OCI-LY1 (cell line): ENCODE measurements at regions not wholly inside any gene's neighbourhood (a gene's known extent, or its start where the extent isn't known, plus 50 kb on each side); places are given as distances from the start of the nearest gene placed in this dataset.

Experiments
- H2AFZ ChIP-seq: fragments of 200-600 bp; sonication (generic), shearing (Covaris generic); 2 replicates; pipeline ENCODE4 v1.6.0; 2014; ENCODE audit warnings: antibody characterized with exemption, mild to moderate bottlenecking, low read length
- H3F3A ChIP-seq: fragments of 200-600 bp; sonication (generic), shearing (Covaris generic); 2 replicates; pipeline ENCODE4 v1.6.0; 2014; ENCODE audit warnings: mild to moderate bottlenecking, antibody characterized with exemption, low read length, moderate library complexity; ENCODE audit not compliant: insufficient read depth
- H3K27ac ChIP-seq: fragments of 200-600 bp; sonication (generic); 2 replicates; pipeline ENCODE4 v1.5.1; 2014; ENCODE audit warnings: low read length, mixed run types, mild to moderate bottlenecking, low read depth; ENCODE audit not compliant: poor library complexity, severe bottlenecking
- H3K27me3 ChIP-seq: fragments of 200-600 bp; sonication (generic); 2 replicates; pipeline ENCODE4 v1.6.0; 2014; ENCODE audit warnings: antibody characterized with exemption, mild to moderate bottlenecking, low read length, moderate library complexity; ENCODE audit not compliant: insufficient read depth
- H3K36me3 ChIP-seq: fragments of 200-600 bp; sonication (generic); 2 replicates; pipeline ENCODE4 v1.6.1; 2014; ENCODE audit warnings: mild to moderate bottlenecking, antibody characterized with exemption, low read length, moderate library complexity, mixed read lengths; ENCODE audit not compliant: insufficient read depth
- H3K4me1 ChIP-seq: fragments of 200-600 bp; sonication (generic); 2 replicates; pipeline ENCODE4 v1.5.1; 2014; ENCODE audit warnings: mild to moderate bottlenecking, low read length, moderate library complexity; ENCODE audit not compliant: insufficient read depth, severe bottlenecking
- H3K4me2 ChIP-seq: fragments of 200-600 bp; sonication (generic), shearing (Covaris generic); 2 replicates; pipeline ENCODE4 v1.6.1; 2014; ENCODE audit warnings: low read length
- H3K4me3 ChIP-seq: fragments of 200-600 bp; sonication (generic); 2 replicates; pipeline ENCODE4 v1.5.1; 2014; ENCODE audit warnings: low read length, low read depth, mild to moderate bottlenecking, mixed read lengths; ENCODE audit not compliant: poor library complexity, severe bottlenecking
- H3K79me2 ChIP-seq: fragments of 200-600 bp; shearing (Covaris generic); 2 replicates; pipeline ENCODE4 v1.6.1; 2016; ENCODE audit warnings: mixed run types, low read length, mixed read lengths; ENCODE audit not compliant: insufficient read depth
- H3K9ac ChIP-seq: fragments of 200-600 bp; sonication (generic), shearing (Covaris generic); 2 replicates; pipeline ENCODE4 v1.6.1; 2014; ENCODE audit warnings: mild to moderate bottlenecking, low read length, mixed read lengths
- H3K9me2 ChIP-seq: fragments of 200-600 bp; sonication (generic), shearing (Covaris generic); 2 replicates; pipeline ENCODE4 v1.6.1; 2014; ENCODE audit warnings: low read depth, mild to moderate bottlenecking, low read length, mixed read lengths
- H3K9me3 ChIP-seq: fragments of 200-600 bp; shearing (Covaris generic); 2 replicates; pipeline ENCODE4 v1.6.1; 2014; ENCODE audit warnings: low read length, mixed read lengths
- H4K20me1 ChIP-seq: fragments of 200-600 bp; sonication (generic), shearing (Covaris generic); 2 replicates; pipeline ENCODE4 v1.6.0; 2016; ENCODE audit warnings: mild to moderate bottlenecking, low read length; ENCODE audit not compliant: insufficient read depth
- EZH2 ChIP-seq: fragments of 200-600 bp; sonication (generic), shearing (Covaris generic); IDR thresholded peaks from 2 replicates; pipeline ENCODE4 v1.8.0; 2017; ENCODE audit warnings: borderline replicate concordance, mixed run types, mild to moderate bottlenecking, antibody characterized with exemption, low read length, moderate library complexity, mixed read lengths
- TF ChIP-seq, protein P1 (sequence below): fragments of 200-600 bp; sonication (generic), shearing (Covaris generic); IDR thresholded peaks from 2 replicates; pipeline ENCODE4 v1.5.1; 2017; ENCODE audit warnings: mild to moderate bottlenecking, antibody characterized with exemption, low read length, moderate library complexity, mixed read lengths

DNA sequence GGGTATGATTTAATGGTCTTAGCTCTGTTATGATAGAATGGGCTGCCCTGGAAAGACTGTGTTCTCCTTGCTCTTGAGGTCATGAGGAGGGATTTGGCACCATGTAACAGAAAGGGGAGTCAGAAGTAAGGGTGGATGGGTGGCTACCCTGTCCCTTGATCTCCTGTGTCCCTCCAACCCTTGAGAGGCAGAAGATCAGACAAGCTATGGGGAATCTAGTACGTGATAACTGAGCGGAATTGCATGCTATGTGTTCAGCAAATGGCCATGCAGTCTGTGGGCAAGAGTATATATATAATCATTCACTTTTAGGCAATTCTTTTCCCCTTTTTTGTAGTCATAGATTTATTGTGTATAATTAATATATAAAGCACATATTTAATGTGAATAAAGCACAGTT, 174.9 kb downstream of the SEC23IP start:
- no peaks in the 10 kb centered on the region for H3K9me3 ChIP-seq
- no peak overlapping the region for H3K27ac ChIP-seq
- H2AFZ ChIP-seq: no peak overlapping the region
- H3K9ac ChIP-seq: no peak overlapping the region
- no peak overlapping the region for H3K4me3 ChIP-seq
- H3K4me1 ChIP-seq: no peaks in the 10 kb centered on the region
- no peaks in the 10 kb centered on the region for H3K27me3 ChIP-seq
- TF ChIP-seq, protein P1, sequence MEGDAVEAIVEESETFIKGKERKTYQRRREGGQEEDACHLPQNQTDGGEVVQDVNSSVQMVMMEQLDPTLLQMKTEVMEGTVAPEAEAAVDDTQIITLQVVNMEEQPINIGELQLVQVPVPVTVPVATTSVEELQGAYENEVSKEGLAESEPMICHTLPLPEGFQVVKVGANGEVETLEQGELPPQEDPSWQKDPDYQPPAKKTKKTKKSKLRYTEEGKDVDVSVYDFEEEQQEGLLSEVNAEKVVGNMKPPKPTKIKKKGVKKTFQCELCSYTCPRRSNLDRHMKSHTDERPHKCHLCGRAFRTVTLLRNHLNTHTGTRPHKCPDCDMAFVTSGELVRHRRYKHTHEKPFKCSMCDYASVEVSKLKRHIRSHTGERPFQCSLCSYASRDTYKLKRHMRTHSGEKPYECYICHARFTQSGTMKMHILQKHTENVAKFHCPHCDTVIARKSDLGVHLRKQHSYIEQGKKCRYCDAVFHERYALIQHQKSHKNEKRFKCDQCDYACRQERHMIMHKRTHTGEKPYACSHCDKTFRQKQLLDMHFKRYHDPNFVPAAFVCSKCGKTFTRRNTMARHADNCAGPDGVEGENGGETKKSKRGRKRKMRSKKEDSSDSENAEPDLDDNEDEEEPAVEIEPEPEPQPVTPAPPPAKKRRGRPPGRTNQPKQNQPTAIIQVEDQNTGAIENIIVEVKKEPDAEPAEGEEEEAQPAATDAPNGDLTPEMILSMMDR: no peak
- TF ChIP-seq EZH2: no peak
- H3K36me3 ChIP-seq: no peaks in the 10 kb centered on the region
- no peaks in the 10 kb centered on the region for H3K9me2 ChIP-seq
- no peaks in the 10 kb centered on the region for H3K79me2 ChIP-seq
- no peak overlapping the region for H3K4me2 ChIP-seq
- no peaks in the 10 kb centered on the region for H4K20me1 ChIP-seq
- no peaks in the 10 kb centered on the region for H3F3A ChIP-seq

- H3K79me2 ChIP-seq: no peaks in the 10 kb centered on the region
- H3F3A ChIP-seq: no peaks in the 10 kb centered on the region
- no peak overlapping the region for H3K4me2 ChIP-seq
- H3K27me3 ChIP-seq: no peaks in the 10 kb centered on the region
- no peaks in the 10 kb centered on the region for H3K4me1 ChIP-seq
- no peak overlapping the region for H3K27ac ChIP-seq
- no peak overlapping the region for H3K9ac ChIP-seq
- H3K9me3 ChIP-seq: no peaks in the 10 kb centered on the region
- H2AFZ ChIP-seq: no peak overlapping the region
- TF ChIP-seq, protein P1: no peak
- TF ChIP-seq EZH2: no peak
- no peaks in the 10 kb centered on the region for H4K20me1 ChIP-seq
- H3K9me2 ChIP-seq: no peaks in the 10 kb centered on the region
- no peaks in the 10 kb centered on the region for H3K36me3 ChIP-seq
- H3K4me3 ChIP-seq: no peak overlapping the region
Observed at GRCh38 chr10:120069700-120070099, 177.2 kb downstream of the SEC23IP start.

GRCh38 chr10:120075349-120075748, 182.8 kb downstream of the SEC23IP start:
- TF ChIP-seq, protein P1: no peak
- no peak for TF ChIP-seq EZH2
- no peak overlapping the region for H3K4me2 ChIP-seq
- no peaks in the 10 kb centered on the region for H3K9me3 ChIP-seq
- no peak overlapping the region for H3K4me3 ChIP-seq
- H3K9me2 ChIP-seq: no peaks in the 10 kb centered on the region
- H4K20me1 ChIP-seq: no peaks in the 10 kb centered on the region
- H3K27ac ChIP-seq: no peak overlapping the region
- H3K27me3 ChIP-seq: no peaks in the 10 kb centered on the region
- H2AFZ ChIP-seq: no peak overlapping the region
- no peaks in the 10 kb centered on the region for H3K36me3 ChIP-seq
- H3K9ac ChIP-seq: no peak overlapping the region
- H3F3A ChIP-seq: no peaks in the 10 kb centered on the region
- no peaks in the 10 kb centered on the region for H3K79me2 ChIP-seq
- H3K4me1 ChIP-seq: no peaks in the 10 kb centered on the region
